Ovary (tissue), 7 donors: ENCODE measurements at regions not wholly inside any gene's neighbourhood (a gene's known extent, or its start where the extent isn't known, plus 50 kb on each side); places are given as distances from the start of the nearest gene placed in this dataset.
"Not testable (repeated sequence)": the region's sequence is repeated elsewhere in the genome, so short reads cannot be mapped to it uniquely, and the experiment has no call there.

Experiments
- DNase-seq, 5 donors: peaks; one replicate each; pipeline ENCODE4 v3.0.0-alpha.2; 2019 to 2020
- H3K27ac ChIP-seq, 2 donors: fragments of 200-600 bp; one replicate each; pipeline versions ENCODE4 v1.5.1 to v1.8.0; 2019 to 2022
- H3K27me3 ChIP-seq: fragments of 200-600 bp; one replicate; pipeline ENCODE4 v1.8.0; 2022
- H3K36me3 ChIP-seq: fragments of 200-600 bp; sonication (generic); one replicate; pipeline ENCODE4 v1.5.1; 2019
- H3K4me1 ChIP-seq: one replicate; pipeline ENCODE4 v1.8.1; 2013; ENCODE audit warnings: mild to moderate bottlenecking, moderate library complexity; ENCODE audit not compliant: insufficient read depth
- H3K4me3 ChIP-seq: fragments of 200-600 bp; sonication (generic); one replicate; pipeline ENCODE4 v1.5.1; 2017
- H3K9me3 ChIP-seq, 2 donors: fragments of 200-600 bp in 1 of 2; sonication (generic) in 1 of 2; one replicate each; pipeline versions ENCODE4 v1.5.1 to v1.8.1; 2013 to 2019; ENCODE audit warnings: mild to moderate bottlenecking in 1 of 2, moderate library complexity in 1 of 2
- EP300 ChIP-seq: sonication (generic); formaldehyde crosslinking; IDR thresholded peaks from one replicate; pipeline ENCODE4 v1.6.1; 2017; ENCODE audit warnings: antibody characterized with exemption
- POLR2A ChIP-seq: fragments of 450-650 bp; IDR thresholded peaks from one replicate; pipeline ENCODE4 v1.6.1; 2017; ENCODE audit warnings: antibody characterized with exemption, mild to moderate bottlenecking, moderate library complexity
- WGBS, 3 donors: extraction: QIAGEN DNeasy Blood & Tissue Kit in 1 of 3; methylation state at CpG; one replicate each; pipeline versions ENCODE4 v1.1.5 to v1.1.7; 2013 to 2017; 5-methylcytosine and 5-hydroxymethylcytosine counted together
- intact Hi-C, 4 donors: fragments of 100-400 bp; cut with DNase I; formaldehyde crosslinking; loops; one replicate each; pipeline versions ENCODE4 v1.11.0 to v1.15.1; 2022 to 2023
- TF ChIP-seq, protein P1 (sequence below), 3 donors: fragments of 450-650 bp in 2 of 3; fragments of 200-600 bp in 1 of 3; IDR thresholded peaks; one replicate each; pipeline versions ENCODE4 v1.5.1 to v1.8.0; 2016 to 2022; ENCODE audit warnings: antibody characterized with exemption in 3 of 3, mild to moderate bottlenecking in 1 of 3
- donor health status: DM: no; HTN: no; CAD: no; lungs with moderate emphysema.
- donor health status: DM: no; HTN: no; CAD: no.
- donor health status: Bipolar disorder and iron deficiency.
- donor health status: DM: no; HTN: no; CAD: no.
- donor health status: DM: yes; HTN: yes; CAD: no.

DNA sequence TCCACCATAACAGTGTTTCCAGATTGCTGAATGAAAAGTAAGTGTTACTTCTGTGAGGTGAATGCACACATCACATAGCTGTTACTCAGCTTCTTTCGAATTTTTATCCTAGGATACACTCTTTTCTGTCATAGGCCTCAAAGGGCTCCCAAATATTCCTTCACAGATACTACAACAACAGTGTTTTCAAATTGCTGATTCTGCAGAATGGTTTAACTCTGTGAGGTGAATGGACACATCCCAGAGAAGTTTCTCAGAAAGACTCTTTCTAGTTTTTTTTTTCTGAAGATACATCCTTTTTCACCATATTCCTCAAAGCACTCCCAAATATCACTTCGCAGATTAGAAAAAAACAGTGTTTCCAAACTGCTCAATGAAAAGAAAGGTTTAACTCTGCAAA is 221.1 kb downstream of the OR4A5 start:
- 52 to 62% (median 55%) methylated on average over 2 of the region's 2 CpGs for WGBS, 3 donors
- H3K4me1 ChIP-seq, result no peaks in the 10 kb centered on the region
- H3K36me3 ChIP-seq, result no peaks in the 10 kb centered on the region
- intact Hi-C loops, result no loop called here
- H3K27me3 ChIP-seq, result no peaks in the 10 kb centered on the region
- DNase-seq, result no peak
- no peak overlapping the region for H3K4me3 ChIP-seq
- no peaks in the 10 kb centered on the region for H3K9me3 ChIP-seq
- TF ChIP-seq POLR2A, result no peak
- TF ChIP-seq, protein P1, sequence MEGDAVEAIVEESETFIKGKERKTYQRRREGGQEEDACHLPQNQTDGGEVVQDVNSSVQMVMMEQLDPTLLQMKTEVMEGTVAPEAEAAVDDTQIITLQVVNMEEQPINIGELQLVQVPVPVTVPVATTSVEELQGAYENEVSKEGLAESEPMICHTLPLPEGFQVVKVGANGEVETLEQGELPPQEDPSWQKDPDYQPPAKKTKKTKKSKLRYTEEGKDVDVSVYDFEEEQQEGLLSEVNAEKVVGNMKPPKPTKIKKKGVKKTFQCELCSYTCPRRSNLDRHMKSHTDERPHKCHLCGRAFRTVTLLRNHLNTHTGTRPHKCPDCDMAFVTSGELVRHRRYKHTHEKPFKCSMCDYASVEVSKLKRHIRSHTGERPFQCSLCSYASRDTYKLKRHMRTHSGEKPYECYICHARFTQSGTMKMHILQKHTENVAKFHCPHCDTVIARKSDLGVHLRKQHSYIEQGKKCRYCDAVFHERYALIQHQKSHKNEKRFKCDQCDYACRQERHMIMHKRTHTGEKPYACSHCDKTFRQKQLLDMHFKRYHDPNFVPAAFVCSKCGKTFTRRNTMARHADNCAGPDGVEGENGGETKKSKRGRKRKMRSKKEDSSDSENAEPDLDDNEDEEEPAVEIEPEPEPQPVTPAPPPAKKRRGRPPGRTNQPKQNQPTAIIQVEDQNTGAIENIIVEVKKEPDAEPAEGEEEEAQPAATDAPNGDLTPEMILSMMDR (IDR thresholded peaks at IDR 0.05), result no peak
- no peak for TF ChIP-seq EP300
- H3K27ac ChIP-seq, result no peak overlapping the region

DNA sequence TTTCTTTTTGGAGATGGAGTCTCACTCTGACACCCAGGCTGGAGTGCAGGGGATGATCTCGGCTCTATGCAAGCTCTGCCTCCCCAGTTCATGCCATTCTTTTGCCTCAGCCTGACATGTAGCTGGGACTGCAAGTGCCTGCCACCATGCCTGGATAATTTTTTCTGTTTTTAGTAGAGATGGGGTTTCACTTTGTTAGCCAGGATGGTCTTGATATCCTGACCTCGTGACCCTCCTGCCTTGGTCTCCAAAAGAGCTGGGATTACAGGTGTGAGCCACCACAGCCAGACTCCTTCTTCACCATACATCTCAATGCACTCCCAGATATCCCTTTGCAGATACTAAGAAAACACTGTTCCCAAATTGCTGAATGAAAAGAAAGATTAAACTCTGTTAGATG is 224.3 kb downstream of the OR4A5 start:
- no peak for DNase-seq
- 18 to 21% (median 19%) methylated on average over 2 of the region's 2 CpGs for WGBS, 3 donors
- TF ChIP-seq, protein P1 (IDR thresholded peaks at IDR 0.05), result no peak
- TF ChIP-seq POLR2A (no peak), EP300 (no peak)
- Histone ChIP-seq H3K4me3 (no peak overlapping the region), H3K9me3 (peaks cover 0 to 5% of the 10 kb centered on the region in 2 donors), H3K36me3 (no peaks in the 10 kb centered on the region), H3K27me3 (no peaks in the 10 kb centered on the region), H3K4me1 (no peaks in the 10 kb centered on the region), H3K27ac (no peak overlapping the region)
- intact Hi-C loops, result no loop called here

DNA sequence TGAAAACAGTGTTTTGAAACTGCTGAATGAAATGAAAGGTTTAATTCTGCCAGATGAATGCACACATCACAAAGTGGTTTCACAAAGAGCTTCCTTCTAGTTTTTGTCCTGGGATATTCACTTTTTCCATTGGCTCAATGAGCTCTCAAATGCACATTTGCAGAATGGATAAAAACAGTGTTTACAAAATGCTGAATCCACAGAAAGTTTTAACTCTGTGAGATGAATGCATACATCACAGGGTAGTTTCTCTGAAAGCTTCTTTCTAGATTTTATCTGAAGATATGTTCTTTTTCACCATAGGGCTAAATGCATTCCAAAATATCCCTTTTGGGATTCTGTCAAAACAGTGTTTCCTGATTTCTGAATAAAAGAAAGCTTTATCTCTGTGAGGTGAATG is 237.6 kb downstream of the OR4A5 start:
- no peak overlapping the region for H3K4me3 ChIP-seq
- no peak overlapping the region for H3K27ac ChIP-seq
- intact Hi-C loops, result no loop called here
- no peaks in the 10 kb centered on the region for H3K36me3 ChIP-seq
- H3K9me3 ChIP-seq, result peaks cover 0 to 4% of the 10 kb centered on the region in 2 donors
- no peak for DNase-seq
- no peaks in the 10 kb centered on the region for H3K27me3 ChIP-seq
- no peak for TF ChIP-seq EP300
- TF ChIP-seq, protein P1 (IDR thresholded peaks at IDR 0.05), result no peak
- no peak for TF ChIP-seq POLR2A
- no peaks in the 10 kb centered on the region for H3K4me1 ChIP-seq

DNA sequence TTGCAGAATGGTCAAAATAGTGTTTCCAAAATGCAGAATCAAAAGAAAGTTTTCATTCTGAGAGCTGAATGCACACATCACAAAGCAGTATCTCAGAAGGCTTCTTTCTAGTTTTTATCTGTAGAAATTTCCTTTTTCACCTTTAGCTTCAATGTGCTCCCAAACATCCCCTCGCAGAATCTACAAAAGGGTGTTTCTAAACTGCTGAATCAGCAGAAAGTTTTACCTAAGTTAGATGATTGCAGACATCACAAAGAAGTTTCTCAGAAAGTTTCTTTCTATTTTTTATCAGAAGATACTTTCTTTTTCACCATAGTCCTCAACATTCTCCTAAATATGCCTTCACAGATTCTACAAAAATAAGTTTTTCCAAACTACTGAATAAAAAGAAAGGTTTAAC is 239.8 kb downstream of the OR4A5 start:
- Histone ChIP-seq H3K4me3 (no peak overlapping the region), H3K27me3 (no peaks in the 10 kb centered on the region), H3K27ac (no peak overlapping the region), H3K36me3 (no peaks in the 10 kb centered on the region), H3K4me1 (no peaks in the 10 kb centered on the region), H3K9me3 (peaks cover 0 to 4% of the 10 kb centered on the region in 2 donors)
- TF ChIP-seq EP300, result no peak
- TF ChIP-seq, protein P1 (IDR thresholded peaks at IDR 0.05), result no peak
- intact Hi-C loops, result no loop called here
- DNase-seq, result no peak
- 73 to 88% (median 75%) methylated on average over 1 of the region's 1 CpG for WGBS, 3 donors

DNA sequence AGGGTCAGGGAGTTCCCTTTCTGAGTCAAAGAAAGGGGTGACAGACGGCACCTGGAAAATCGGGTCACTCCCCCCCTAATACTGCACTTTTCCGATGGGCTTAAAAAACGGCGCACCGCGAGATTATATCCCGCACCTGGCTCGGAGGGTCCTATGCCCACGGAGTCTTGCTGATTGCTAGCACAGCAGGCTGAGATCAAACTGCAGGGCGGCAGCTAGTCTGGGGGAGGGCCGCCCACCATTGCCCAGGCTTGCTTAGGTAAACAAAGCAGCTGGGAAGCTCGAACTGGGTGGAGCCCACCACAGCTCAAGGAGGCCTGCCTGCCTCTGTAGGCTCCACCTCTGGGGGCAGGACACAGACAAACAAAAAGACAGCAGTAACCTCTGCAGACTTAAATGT is 240.5 kb downstream of the OR4A5 start:
- H3K36me3 ChIP-seq, H3K27me3 ChIP-seq, intact Hi-C loops, H3K27ac ChIP-seq, DNase-seq, H3K4me1 ChIP-seq, H3K9me3 ChIP-seq, H3K4me3 ChIP-seq: not testable (repeated sequence)
- WGBS, 3 donors, result 73 to 79% (median 75%) methylated on average over 13 of the region's 13 CpGs
